ENCODE measurements at regions not wholly inside any gene's neighbourhood (a gene's known extent, or its start where the extent isn't known, plus 50 kb on each side); places are given as distances from the start of the nearest gene placed in this dataset.

DNA sequence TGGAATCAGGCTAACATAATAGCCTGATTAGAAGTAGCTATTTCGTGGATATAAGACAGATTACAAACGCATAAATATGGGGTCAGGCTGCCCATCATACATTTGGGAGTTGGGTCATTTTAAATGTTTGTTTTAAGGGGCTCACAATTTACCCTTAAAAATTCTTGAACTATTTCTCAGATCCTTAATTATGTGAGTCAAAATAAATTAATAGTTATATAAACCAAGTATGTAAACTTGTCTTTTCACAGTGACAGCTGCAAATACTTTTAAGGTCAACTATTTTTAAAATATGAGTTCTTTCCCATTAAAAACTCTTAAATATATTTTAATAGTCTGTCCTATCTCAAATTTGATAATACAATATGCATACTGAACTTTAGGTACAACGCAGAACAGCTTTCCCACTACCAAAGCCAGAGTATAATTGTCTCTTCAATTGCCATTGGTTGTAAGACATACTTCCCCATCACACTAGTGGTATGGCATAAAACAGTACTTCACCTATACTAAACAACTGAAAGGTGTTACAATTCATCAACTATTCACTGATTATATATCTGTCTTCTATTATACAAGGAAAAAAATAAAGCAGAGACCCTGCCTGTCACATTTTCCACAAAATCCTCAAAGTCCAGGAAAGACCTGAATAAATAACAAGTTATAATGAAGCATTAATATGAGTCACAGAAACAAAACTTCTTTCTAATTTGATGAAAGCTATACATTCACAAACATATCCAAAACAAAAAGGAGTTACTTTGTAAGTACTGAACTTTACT, 80.8 kb upstream of the COL21A1 start (continued):
- TF ChIP-seq, protein P1, sequence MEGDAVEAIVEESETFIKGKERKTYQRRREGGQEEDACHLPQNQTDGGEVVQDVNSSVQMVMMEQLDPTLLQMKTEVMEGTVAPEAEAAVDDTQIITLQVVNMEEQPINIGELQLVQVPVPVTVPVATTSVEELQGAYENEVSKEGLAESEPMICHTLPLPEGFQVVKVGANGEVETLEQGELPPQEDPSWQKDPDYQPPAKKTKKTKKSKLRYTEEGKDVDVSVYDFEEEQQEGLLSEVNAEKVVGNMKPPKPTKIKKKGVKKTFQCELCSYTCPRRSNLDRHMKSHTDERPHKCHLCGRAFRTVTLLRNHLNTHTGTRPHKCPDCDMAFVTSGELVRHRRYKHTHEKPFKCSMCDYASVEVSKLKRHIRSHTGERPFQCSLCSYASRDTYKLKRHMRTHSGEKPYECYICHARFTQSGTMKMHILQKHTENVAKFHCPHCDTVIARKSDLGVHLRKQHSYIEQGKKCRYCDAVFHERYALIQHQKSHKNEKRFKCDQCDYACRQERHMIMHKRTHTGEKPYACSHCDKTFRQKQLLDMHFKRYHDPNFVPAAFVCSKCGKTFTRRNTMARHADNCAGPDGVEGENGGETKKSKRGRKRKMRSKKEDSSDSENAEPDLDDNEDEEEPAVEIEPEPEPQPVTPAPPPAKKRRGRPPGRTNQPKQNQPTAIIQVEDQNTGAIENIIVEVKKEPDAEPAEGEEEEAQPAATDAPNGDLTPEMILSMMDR (IDR thresholded peaks at IDR 0.05; ENCODE audit: control extremely low read depth in 1 of 3, insufficient read depth in 1 of 3, low read depth in 1 of 3, low read length in 3 of 3), result no peak
- TF ChIP-seq NANOG (IDR thresholded peaks at IDR 0.05; ENCODE audit: insufficient read depth, low read depth, low read length, poor library complexity, severe bottlenecking), result no peak
- TF ChIP-seq SAP30 (IDR thresholded peaks at IDR 0.05; ENCODE audit: insufficient read depth, insufficient replicate concordance, low read length), result no peak
- TF ChIP-seq CHD2 (IDR thresholded peaks at IDR 0.05; ENCODE audit: low read length), result no peak
- TF ChIP-seq KDM5A (IDR thresholded peaks at IDR 0.05; ENCODE audit: low read length), result no peak
